ENCODE measurements at regions not wholly inside any gene's neighbourhood (a gene's known extent, or its start where the extent isn't known, plus 50 kb on each side); places are given as distances from the start of the nearest gene placed in this dataset.

DNA sequence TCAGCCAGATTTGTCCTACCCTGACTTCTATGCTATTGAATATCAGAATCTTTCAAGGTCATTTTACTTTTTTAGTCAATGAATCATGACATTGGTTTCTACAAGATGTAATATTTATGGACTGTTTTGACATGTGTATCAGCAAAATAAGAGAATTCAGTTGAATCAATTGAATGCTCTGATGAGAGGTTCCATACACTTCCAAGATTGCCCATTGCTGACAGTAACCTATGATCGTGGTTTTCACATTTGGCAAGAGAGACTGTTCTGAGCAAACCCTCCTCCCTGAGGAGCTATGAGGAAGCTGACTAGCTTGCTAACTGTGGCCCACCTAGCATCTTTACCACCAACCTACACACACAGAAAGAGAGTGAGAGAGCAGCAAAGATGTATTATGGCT lies 56.7 kb upstream of the FST start:
- DNase-seq: no peak

DNA sequence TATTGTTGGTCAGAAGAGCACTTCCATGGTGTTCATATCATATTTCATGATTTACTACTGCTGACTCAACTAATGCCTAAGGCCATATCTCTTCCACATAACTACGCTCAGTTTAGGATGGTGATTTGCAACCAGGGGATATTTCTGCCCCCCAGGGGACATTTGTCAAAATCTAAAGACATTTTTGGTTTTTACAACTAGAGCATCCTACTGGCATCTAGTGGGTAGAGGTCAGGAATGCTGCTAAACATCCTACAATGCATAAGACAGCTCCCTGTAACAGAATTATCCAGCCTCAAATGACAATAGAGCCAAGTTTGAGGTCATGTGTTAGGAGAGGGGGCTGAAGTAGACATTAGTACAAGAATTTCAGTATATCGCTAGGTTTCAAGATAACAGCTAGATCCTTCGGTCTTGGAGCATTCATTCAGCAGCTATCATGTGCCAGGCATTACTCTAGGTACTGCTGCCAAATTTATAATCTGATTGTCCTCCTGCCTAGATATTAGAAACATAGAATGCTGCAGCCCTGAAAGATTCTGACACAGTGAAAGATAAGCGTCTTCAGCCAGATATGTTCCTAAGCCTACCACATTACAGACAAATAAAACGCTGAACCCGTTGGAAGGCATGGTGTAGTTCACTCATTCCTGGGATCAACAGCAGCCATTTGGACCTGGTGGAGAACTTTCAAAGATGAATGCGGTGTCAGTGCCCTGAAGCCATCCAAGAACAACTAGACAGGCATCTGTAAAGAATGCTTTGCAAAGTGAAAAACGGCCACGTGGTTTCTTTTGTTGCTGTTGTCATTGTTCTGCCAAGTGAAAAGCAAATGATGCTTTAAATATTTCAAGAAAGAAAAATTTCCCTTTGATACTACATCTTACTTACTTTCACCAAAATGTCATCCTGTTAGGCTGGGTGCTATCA lies 55.5 kb upstream of the FST start:
- no peak for DNase-seq

DNA sequence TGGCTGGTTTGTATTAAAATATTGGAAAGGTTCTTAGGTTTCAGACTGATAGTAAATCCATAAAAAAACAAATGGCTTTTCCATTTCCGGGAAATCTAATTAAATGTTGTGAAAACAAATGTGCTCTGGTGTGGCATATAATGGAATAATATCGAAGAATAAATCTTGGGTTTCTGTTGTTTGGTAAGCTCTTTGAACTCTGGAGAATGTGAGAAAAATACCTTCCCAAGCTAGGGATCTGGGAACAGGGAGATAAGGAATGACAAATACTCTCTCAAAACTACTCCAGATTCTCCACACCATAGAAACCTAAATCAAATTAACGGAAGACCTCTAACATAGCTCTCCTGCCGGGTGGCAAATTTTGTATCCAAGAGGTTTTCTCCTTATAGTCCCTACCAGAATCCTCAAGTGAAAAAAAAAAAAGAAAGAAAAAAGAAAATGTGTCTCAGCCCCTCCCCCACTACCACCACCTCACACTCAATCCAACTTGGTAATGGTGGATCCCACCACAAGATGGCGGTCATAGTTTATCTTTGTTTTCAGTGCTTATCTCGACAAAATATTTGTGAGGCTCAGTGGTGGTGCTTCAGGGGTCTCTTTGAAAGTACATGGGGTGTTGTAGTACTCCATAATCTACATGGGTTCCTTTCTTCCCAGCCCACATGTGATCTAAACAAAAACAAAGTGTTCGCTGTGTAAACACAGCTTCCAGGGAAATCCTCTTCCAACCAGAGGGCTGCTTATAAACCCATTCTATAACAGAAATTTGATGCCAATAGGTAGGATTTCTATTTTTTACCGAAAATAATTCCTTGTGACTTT lies 54.5 kb upstream of the FST start:
- DNase-seq: peak; percentile 47

DNA sequence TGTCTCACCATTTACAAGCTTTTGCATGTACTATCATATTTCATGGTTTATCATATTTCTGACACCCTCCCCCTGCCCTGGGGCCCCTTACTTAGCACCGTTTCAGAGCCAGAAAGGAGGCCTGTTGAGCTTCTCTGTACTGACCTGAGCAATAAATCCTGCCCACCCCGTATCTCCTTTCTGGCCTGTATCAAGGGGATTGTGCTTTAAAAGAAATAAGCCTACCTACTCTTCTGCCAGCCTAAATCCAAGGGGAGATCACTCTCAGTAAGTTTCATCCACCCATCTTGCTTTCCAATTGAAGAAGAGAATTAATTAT lies 54.0 kb upstream of the FST start:
- no peak for DNase-seq

DNA sequence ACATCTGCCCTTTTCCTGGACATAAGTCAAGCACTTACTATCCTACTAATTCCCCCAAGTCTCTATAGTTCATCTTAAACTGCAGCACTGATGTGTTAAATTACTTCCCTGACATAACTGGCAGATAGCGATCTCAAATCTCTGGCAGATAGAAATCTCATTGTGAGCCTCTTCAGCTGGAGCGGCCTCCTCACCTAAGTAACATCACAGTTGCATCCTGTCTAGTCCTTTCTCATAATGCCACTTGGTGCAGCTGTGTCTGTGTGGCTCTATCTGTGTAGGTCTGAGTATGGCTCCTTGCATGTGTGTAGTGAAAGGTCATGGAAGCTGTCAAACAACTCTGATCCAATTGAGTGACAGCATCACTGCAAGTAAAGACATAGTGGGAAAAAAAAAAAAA lies 53.6 kb upstream of the FST start:
- DNase-seq: no peak

DNA sequence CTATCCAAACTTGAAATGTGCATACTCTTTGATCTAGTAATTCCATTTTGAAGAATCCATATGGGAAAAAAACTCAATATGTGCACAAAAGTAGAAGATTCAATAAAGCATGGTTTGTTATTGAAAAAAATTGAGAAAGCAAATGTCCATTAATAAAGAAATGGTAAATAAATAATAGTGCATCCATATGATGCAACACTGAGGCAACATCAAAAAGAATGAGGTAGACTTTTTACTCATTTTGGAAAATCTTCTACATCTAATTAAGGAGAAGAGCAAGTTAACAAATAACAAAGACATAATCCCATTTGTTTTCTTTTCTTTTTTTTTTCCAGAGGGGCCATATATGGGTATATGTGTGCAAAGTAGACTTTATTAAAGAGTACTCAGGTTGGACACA lies 52.5 kb upstream of the FST start:
- DNase-seq: no peak

DNA sequence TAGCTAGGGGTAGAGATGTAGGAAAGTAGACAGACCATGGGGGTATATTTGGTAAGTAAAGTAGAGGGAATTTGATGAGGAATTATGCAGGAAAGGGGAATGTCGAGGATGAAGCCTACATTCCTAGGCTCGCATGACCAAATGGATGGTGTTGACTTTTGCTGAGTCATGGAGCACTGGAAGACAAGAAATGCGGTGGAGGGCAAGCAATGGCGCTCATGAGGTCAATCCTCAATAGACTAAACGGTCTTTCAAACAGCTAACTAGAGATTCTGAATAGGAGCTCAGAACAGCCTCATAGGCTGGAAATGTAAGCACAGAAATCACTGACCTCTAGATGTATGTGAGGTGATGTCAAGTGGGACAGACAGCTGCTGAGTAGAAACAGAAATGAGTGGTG lies 50.7 kb upstream of the FST start:
- DNase-seq: no peak

DNA sequence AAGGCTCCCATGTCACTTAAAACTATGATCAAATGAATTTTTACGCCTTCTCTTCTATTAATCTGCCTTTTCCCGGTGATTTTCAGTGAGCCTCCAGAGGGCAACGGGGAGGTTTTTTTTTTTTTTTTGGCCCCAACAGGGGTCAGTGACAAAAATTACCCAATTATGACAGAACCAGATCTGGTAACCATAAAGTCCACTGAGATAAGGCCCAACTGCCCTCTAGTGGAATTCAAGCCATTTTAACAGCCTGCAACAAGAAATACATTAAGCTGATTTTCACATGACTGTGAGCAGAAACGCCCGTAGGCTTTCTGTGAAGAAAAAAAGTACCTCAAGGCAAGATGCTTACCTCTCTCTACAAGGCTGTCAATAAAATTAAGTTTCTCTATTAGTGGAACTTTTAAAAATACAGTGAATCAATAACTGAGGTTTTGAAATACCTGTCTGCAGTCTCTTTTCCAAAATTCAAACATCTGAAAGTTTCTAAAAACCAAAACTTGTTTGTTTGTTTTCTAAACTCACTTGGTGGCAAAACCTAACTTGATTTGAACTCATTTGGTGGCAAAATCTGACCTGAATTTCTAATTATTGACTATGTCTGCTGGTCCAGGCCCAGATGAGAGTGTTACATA lies 49.7 kb upstream of the FST start:
- no peak for DNase-seq
